K562 (cell line): ENCODE measurements at regions not wholly inside any gene's neighbourhood (a gene's known extent, or its start where the extent isn't known, plus 50 kb on each side); places are given as distances from the start of the nearest gene placed in this dataset.

ENCODE experiments used
- ATAC-seq: fragments of 200-7000 bp; cut with Tn5 transposase; 3 replicates; pipeline ENCODE4 v1.9.1; 2020; ENCODE audit warnings: moderate library complexity
- BruUV-seq: library from RNA; stranded (reverse); fragments of 400-500 nt; replicated peaks from 2 replicates; lab custom pipeline; 2021; lab: Mats Ljungman, UMichigan
- CTCF ChIA-PET: fragments of 300-600 bp; formaldehyde crosslinking; extraction: SDS; loops from one replicate; lab custom pipeline; 2021; ENCODE audit warnings: low intra/inter-chr PET ratio; lab: Yijun Ruan, JAX
- POLR2A ChIA-PET: fragments of 300-600, 350-650 bp; sonication (Branson Sonifier 250); formaldehyde crosslinking; extraction: SDS; loops from one replicate; lab custom pipeline; 2021; ENCODE audit warnings: antibody characterized with exemption, inconsistent platforms; lab: Yijun Ruan, JAX
- DNase-seq, 4 experiments: peaks; one replicate each; pipeline versions ENCODE4 v3.0.0 to v3.0.0-alpha.2; 2011 to 2018; ENCODE audit warnings: low spot score in 3 of 4, mixed read lengths in 3 of 4; ENCODE audit errors: extremely low read depth in 1 of 4
- FAIRE-seq: peaks from 2 replicates; lab custom pipeline; 2011; peaks lifted over from hg19 to GRCh38; lab: Jason Lieb, UNC
- H2AFZ ChIP-seq: 2 replicates; pipeline ENCODE4 v1.6.0; 2011; ENCODE audit warnings: low read depth, low read length, control low read depth, inconsistent platforms
- H3K27ac ChIP-seq: fragments of 200-600 bp; 3 replicates; pipeline ENCODE4 v1.8.0; 2011; ENCODE audit warnings: low read depth, mild to moderate bottlenecking, control low read depth, inconsistent platforms, low read length, moderate library complexity, mixed read lengths; ENCODE audit errors: extremely low read depth
- H3K27me3 ChIP-seq, 2 experiments: fragments of 300-600 bp in 1 of 2; 2 replicates in 1 of 2; 3 replicates in 1 of 2; pipeline versions ENCODE4 v1.6.0 to v1.8.0; 2011; ENCODE audit warnings: inconsistent platforms in 2 of 2, low read length in 2 of 2, mild to moderate bottlenecking in 1 of 2, mixed read lengths in 1 of 2, moderate library complexity in 1 of 2; ENCODE audit not compliant: control insufficient read depth in 2 of 2, insufficient read depth in 2 of 2
- H3K36me3 ChIP-seq: fragments of 300-600 bp; 3 replicates; pipeline ENCODE4 v1.8.0; 2011; ENCODE audit warnings: mild to moderate bottlenecking, low read length, inconsistent platforms; ENCODE audit not compliant: control insufficient read depth, insufficient read depth
- H3K4me1 ChIP-seq, 2 experiments: fragments of 200-600 bp in 1 of 2; replicated peaks in 1 of 2; 2 replicates in 1 of 2; 3 replicates in 1 of 2; pipeline versions ENCODE4 v1.5.1 to v1.8.0; 2011; ENCODE audit warnings: inconsistent platforms in 2 of 2, low read length in 2 of 2, mild to moderate bottlenecking in 1 of 2, mixed read lengths in 1 of 2, moderate library complexity in 1 of 2; ENCODE audit not compliant: control insufficient read depth in 2 of 2, insufficient read depth in 2 of 2
- H3K4me2 ChIP-seq: 2 replicates; pipeline ENCODE4 v1.6.1; 2011; ENCODE audit warnings: low read length, control low read depth, inconsistent platforms, mixed read lengths; ENCODE audit not compliant: insufficient read depth
- H3K4me3 ChIP-seq: fragments of 200-600 bp; sonication (generic), shearing (Covaris generic); 2 replicates; pipeline ENCODE4 v1.5.1; 2016; ENCODE audit warnings: control low read depth, inconsistent platforms
- H3K79me2 ChIP-seq: fragments of 200-600 bp; 3 replicates; pipeline ENCODE4 v1.8.0; 2011; ENCODE audit warnings: low read length, inconsistent platforms; ENCODE audit not compliant: control insufficient read depth, insufficient read depth
- H3K9ac ChIP-seq, 2 experiments: 2 replicates each; pipeline versions ENCODE4 v1.6.0 to v1.6.1; 2011; ENCODE audit warnings: low read depth in 2 of 2, low read length in 2 of 2, control low read depth in 1 of 2, inconsistent platforms in 1 of 2, mild to moderate bottlenecking in 1 of 2, mixed read lengths in 1 of 2; ENCODE audit not compliant: insufficient read depth in 1 of 2
- H3K9me1 ChIP-seq: one replicate; pipeline ENCODE4 v1.6.0; 2011; ENCODE audit warnings: inconsistent platforms, mild to moderate bottlenecking, low read length, moderate library complexity; ENCODE audit not compliant: control insufficient read depth, insufficient read depth
- H3K9me3 ChIP-seq: replicated peaks from 2 replicates; pipeline ENCODE4 v1.5.1; 2011; ENCODE audit warnings: low read depth, low read length, inconsistent platforms; ENCODE audit not compliant: control insufficient read depth, insufficient read depth
- H4K20me1 ChIP-seq: replicated peaks from 2 replicates; pipeline ENCODE4 v1.6.1; 2011; ENCODE audit warnings: low read length, inconsistent platforms, mixed read lengths; ENCODE audit not compliant: control insufficient read depth, insufficient read depth
- ARID3B ChIP-seq: fragments of 250-450 bp; sonication (Bioruptor Pico); IDR thresholded peaks from 2 replicates; pipeline ENCODE4 v1.4.0; 2020; ENCODE audit warnings: borderline replicate concordance
- CBX8 ChIP-seq: fragments of 200-600 bp; sonication (generic); IDR thresholded peaks from 2 replicates; pipeline ENCODE4 v1.6.1; 2012; ENCODE audit warnings: borderline replicate concordance, mixed run types, low read depth, mild to moderate bottlenecking, moderate library complexity, mixed read lengths, low read length, control low read depth, inconsistent platforms; ENCODE audit not compliant: poor library complexity, severe bottlenecking; ENCODE audit errors: extremely low read depth
- CHAMP1 ChIP-seq: fragments of 450-650 bp; IDR thresholded peaks from 2 replicates; pipeline ENCODE4 v1.6.1; 2016; ENCODE audit warnings: mild to moderate bottlenecking
- CREM ChIP-seq: IDR thresholded peaks from 2 replicates; pipeline ENCODE4 v1.6.1; 2014; ENCODE audit warnings: antibody characterized with exemption, low read depth
- GABPA ChIP-seq: fragments of 200-800 bp; sonication (Bioruptor generic); conservative IDR thresholded peaks from 2 replicates; pipeline ENCODE4 v1.6.1; 2016; ENCODE audit warnings: low read depth, missing genetic modification characterization, missing compliant biosample characterization
- MTF1 ChIP-seq: fragments of 250-450 bp; sonication (Bioruptor Pico); IDR thresholded peaks from 2 replicates; pipeline ENCODE4 v1.9.0; 2021; ENCODE audit warnings: moderate library complexity, mild to moderate bottlenecking, inconsistent platforms, borderline replicate concordance
- PRMT5 ChIP-seq: sonication (generic); formaldehyde crosslinking; IDR thresholded peaks from 2 replicates; pipeline ENCODE4 v1.5.0; 2020; ENCODE audit warnings: missing genetic modification reagents
- SMAD3 ChIP-seq: fragments of 450-650 bp; formaldehyde crosslinking; conservative IDR thresholded peaks from 2 replicates; pipeline ENCODE4 v1.4.0; 2020; ENCODE audit warnings: mild to moderate bottlenecking
- SNIP1 ChIP-seq: fragments of 450-650 bp; IDR thresholded peaks from 2 replicates; pipeline ENCODE4 v1.7.1; 2017; ENCODE audit warnings: low read depth, mild to moderate bottlenecking
- XRCC3 ChIP-seq: fragments of 450-650 bp; IDR thresholded peaks from 2 replicates; pipeline ENCODE4 v1.6.1; 2017; ENCODE audit warnings: mild to moderate bottlenecking, moderate library complexity
- ZBTB1 ChIP-seq: sonication (generic); formaldehyde crosslinking; IDR thresholded peaks from 2 replicates; pipeline ENCODE4 v1.8.1; 2023; ENCODE audit warnings: missing genetic modification reagents, low read depth, mild to moderate bottlenecking, borderline replicate concordance
- ZNF324 ChIP-seq: fragments of 250-450 bp; sonication (Bioruptor Pico); IDR thresholded peaks from 2 replicates; pipeline ENCODE4 v1.4.0; 2020; ENCODE audit warnings: mild to moderate bottlenecking
- ZNF717 ChIP-seq: fragments of 250-450 bp; sonication (Bioruptor Pico); IDR thresholded peaks from 2 replicates; pipeline ENCODE4 v1.5.0; 2021
- WGBS: fragments of 100-300 bp; shearing (Covaris generic); methylation state at CpG from one replicate; pipeline ENCODE4 v1.1.6; 2016; ENCODE audit warnings: low coverage, mixed read lengths; ENCODE audit not compliant: insufficient coverage; ENCODE audit errors: missing lambda C conversion rate; 5-methylcytosine and 5-hydroxymethylcytosine counted together
- in situ Hi-C: fragments of 300-500 bp; cut with MboI; formaldehyde crosslinking; loops from 4 replicates; pipeline ENCODE4 v1.15.0; 2018; ENCODE audit warnings: inconsistent platforms, mixed read lengths
- intact Hi-C: fragments of 100-400 bp; cut with micrococcal nuclease; formaldehyde crosslinking; loops from 2 replicates; pipeline ENCODE4 v1.14.2; 2022
- TF ChIP-seq, protein P1 (sequence below), 2 experiments: fragments of 150-350 bp in 1 of 2; IDR thresholded peaks; 2 replicates each; pipeline ENCODE4 v1.6.1; 2012 to 2016; ENCODE audit warnings: low read depth in 2 of 2, low read length in 2 of 2, mild to moderate bottlenecking in 1 of 2, moderate library complexity in 1 of 2

DNA sequence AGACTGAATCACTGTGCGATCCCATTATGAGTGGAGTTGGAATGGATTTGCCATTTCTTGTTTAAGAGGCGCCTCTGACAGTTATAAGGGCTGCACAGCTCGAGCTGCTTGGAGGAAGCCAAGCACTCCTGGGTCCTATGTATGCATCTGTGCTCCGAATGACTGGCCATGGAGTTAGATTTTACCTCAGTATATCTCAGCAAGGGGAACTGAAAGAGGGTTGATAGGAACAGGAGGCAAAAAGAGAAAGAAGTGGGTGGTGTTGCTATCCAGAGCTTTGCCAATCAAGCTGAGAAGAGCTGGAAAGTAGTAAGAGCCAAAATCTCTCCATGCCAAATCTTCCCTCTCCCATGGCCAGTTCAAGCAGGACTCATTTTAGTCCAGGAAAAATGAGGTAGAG lies 632.0 kb upstream of the KIRREL3 start:
- no peaks in the 10 kb centered on the region for H3K9me3 ChIP-seq
- no peak overlapping the region for H3K27ac ChIP-seq
- H3K9me1 ChIP-seq, result no peaks in the 10 kb centered on the region
- TF ChIP-seq MTF1 (CRISPR knock-in tag) (no peak), SMAD3 (no peak), ZBTB1 (CRISPR knock-in tag) (no peak), ZNF324 (CRISPR knock-in tag) (no peak), GABPA (tag) (no peak), XRCC3 (no peak), ARID3B (CRISPR knock-in tag) (no peak), ZNF717 (no peak), CHAMP1 (no peak), CREM (no peak), PRMT5 (CRISPR knock-in tag) (no peak), CBX8 (no peak), SNIP1 (no peak)
- TF ChIP-seq, protein P1, sequence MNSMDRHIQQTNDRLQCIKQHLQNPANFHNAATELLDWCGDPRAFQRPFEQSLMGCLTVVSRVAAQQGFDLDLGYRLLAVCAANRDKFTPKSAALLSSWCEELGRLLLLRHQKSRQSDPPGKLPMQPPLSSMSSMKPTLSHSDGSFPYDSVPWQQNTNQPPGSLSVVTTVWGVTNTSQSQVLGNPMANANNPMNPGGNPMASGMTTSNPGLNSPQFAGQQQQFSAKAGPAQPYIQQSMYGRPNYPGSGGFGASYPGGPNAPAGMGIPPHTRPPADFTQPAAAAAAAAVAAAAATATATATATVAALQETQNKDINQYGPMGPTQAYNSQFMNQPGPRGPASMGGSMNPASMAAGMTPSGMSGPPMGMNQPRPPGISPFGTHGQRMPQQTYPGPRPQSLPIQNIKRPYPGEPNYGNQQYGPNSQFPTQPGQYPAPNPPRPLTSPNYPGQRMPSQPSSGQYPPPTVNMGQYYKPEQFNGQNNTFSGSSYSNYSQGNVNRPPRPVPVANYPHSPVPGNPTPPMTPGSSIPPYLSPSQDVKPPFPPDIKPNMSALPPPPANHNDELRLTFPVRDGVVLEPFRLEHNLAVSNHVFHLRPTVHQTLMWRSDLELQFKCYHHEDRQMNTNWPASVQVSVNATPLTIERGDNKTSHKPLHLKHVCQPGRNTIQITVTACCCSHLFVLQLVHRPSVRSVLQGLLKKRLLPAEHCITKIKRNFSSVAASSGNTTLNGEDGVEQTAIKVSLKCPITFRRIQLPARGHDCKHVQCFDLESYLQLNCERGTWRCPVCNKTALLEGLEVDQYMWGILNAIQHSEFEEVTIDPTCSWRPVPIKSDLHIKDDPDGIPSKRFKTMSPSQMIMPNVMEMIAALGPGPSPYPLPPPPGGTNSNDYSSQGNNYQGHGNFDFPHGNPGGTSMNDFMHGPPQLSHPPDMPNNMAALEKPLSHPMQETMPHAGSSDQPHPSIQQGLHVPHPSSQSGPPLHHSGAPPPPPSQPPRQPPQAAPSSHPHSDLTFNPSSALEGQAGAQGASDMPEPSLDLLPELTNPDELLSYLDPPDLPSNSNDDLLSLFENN (IDR thresholded peaks at IDR 0.05; ENCODE audit: low read depth in 2 of 2, low read length in 2 of 2), result no peak
- TF ChIP-seq, all 486 proteins: peak for 0
- no TSS peak for BruUV-seq
- H3K36me3 ChIP-seq, result no peaks in the 10 kb centered on the region
- no peaks in the 10 kb centered on the region for H3K27me3 ChIP-seq
- no peak for ATAC-seq
- CTCF ChIA-PET, result no interaction called here
- no peak overlapping the region for H3K4me3 ChIP-seq
- no peak overlapping the region for H3K9ac ChIP-seq
- FAIRE-seq, result no peak
- no peak for DNase-seq
- no peaks in the 10 kb centered on the region for H3K79me2 ChIP-seq
- in situ Hi-C loops, result no loop called here
- 0% methylated on average over 2 of the region's 4 CpGs for WGBS
- no peak overlapping the region for H2AFZ ChIP-seq
- no peak overlapping the region for H3K4me2 ChIP-seq
- no peaks in the 10 kb centered on the region for H4K20me1 ChIP-seq
- intact Hi-C loops, result no loop called here
- POLR2A ChIA-PET, result no interaction called here
- no peaks in the 10 kb centered on the region for H3K4me1 ChIP-seq
